Fibroblast of lung (primary cell): ENCODE measurements at regions not wholly inside any gene's neighbourhood (a gene's known extent, or its start where the extent isn't known, plus 50 kb on each side); places are given as distances from the start of the nearest gene placed in this dataset.

Experiments
- CTCF ChIP-seq, 2 donors: IDR thresholded peaks in 1 of 2; conservative IDR thresholded peaks in 1 of 2; 1 replicate in 1 of 2; 2 replicates in 1 of 2; pipeline ENCODE4 v1.5.1; 2011 to 2012; ENCODE audit warnings: low read length in 2 of 2, control low read depth in 1 of 2, inconsistent platforms in 1 of 2, low read depth in 1 of 2, mild to moderate bottlenecking in 1 of 2
- EZH2 ChIP-seq: IDR thresholded peaks from 2 replicates; pipeline ENCODE4 v1.5.1; 2012; ENCODE audit warnings: low read length, control low read depth, mild to moderate bottlenecking; ENCODE audit errors: missing control alignments

GRCh38 chr7:115822801-115823200 lies 207.8 kb downstream of the TFEC start:
- TF ChIP-seq CTCF (conservative IDR thresholded peaks at IDR 0.05 in 1 of 2, IDR thresholded peaks at IDR 0.05 in 1 of 2; ENCODE audit: low read depth in 1 of 2, low read length in 2 of 2), result no peak
- no peak for TF ChIP-seq EZH2
